CD14-positive monocyte (primary cell): ENCODE measurements at regions not wholly inside any gene's neighbourhood (a gene's known extent, or its start where the extent isn't known, plus 50 kb on each side); places are given as distances from the start of the nearest gene placed in this dataset.

Experiments used
- DNase-seq, 3 donors: peaks; one replicate each; pipeline ENCODE4 v3.0.0-alpha.2; 2011 to 2022
- H2AFZ ChIP-seq: 2 replicates; pipeline ENCODE4 v1.6.0; 2012; ENCODE audit warnings: mild to moderate bottlenecking, low read depth, low read length, inconsistent platforms; ENCODE audit not compliant: insufficient read depth, poor library complexity, severe bottlenecking
- H3K27ac ChIP-seq, 2 donors: 1 replicate in 1 of 2; 2 replicates in 1 of 2; pipeline ENCODE4 v1.5.1; 2012 to 2013; ENCODE audit warnings: low read length in 2 of 2, control low read depth in 1 of 2, inconsistent platforms in 1 of 2, low read depth in 1 of 2, mild to moderate bottlenecking in 1 of 2
- H3K27me3 ChIP-seq, 2 donors: one replicate each; pipeline versions ENCODE4 v1.6.0 to v1.6.1; 2011 to 2013; ENCODE audit warnings: low read length in 2 of 2; ENCODE audit not compliant: control insufficient read depth in 2 of 2, insufficient read depth in 2 of 2
- H3K36me3 ChIP-seq, 2 donors: replicated peaks in 1 of 2; 1 replicate in 1 of 2; 2 replicates in 1 of 2; pipeline versions ENCODE4 v1.5.1 to v1.6.1; 2012 to 2013; ENCODE audit warnings: low read length in 2 of 2, control low read depth in 1 of 2, inconsistent platforms in 1 of 2, mild to moderate bottlenecking in 1 of 2; ENCODE audit not compliant: insufficient read depth in 2 of 2, control insufficient read depth in 1 of 2
- H3K4me1 ChIP-seq, 2 donors: 1 replicate in 1 of 2; 2 replicates in 1 of 2; pipeline versions ENCODE4 v1.5.1 to v1.6.1; 2012 to 2013; ENCODE audit warnings: low read length in 2 of 2, control low read depth in 1 of 2, inconsistent platforms in 1 of 2, mild to moderate bottlenecking in 1 of 2, moderate library complexity in 1 of 2; ENCODE audit not compliant: insufficient read depth in 2 of 2, control insufficient read depth in 1 of 2
- H3K4me2 ChIP-seq: replicated peaks from 2 replicates; pipeline ENCODE3; 2012; ENCODE audit warnings: low read length, moderate library complexity, mild to moderate bottlenecking; ENCODE audit not compliant: poor library complexity, severe bottlenecking; ENCODE audit errors: extremely low read depth
- H3K4me3 ChIP-seq, 3 experiments: fragments of 200-600 bp in 1 of 3; sonication (generic) in 1 of 3; replicated peaks in 1 of 3; 1 replicate in 2 of 3; 2 replicates in 1 of 3; pipeline ENCODE4 v1.5.1; 2011 to 2013; ENCODE audit warnings: low read length in 3 of 3, mild to moderate bottlenecking in 3 of 3, control low read depth in 2 of 3, low read depth in 2 of 3, inconsistent platforms in 1 of 3, moderate library complexity in 1 of 3
- H3K79me2 ChIP-seq: 2 replicates; pipeline ENCODE4 v1.6.0; 2012; ENCODE audit warnings: mild to moderate bottlenecking, control low read depth, inconsistent platforms, low read length, moderate library complexity; ENCODE audit not compliant: insufficient read depth
- H3K9ac ChIP-seq: 2 replicates; pipeline ENCODE4 v1.6.0; 2017; ENCODE audit warnings: low read length, mild to moderate bottlenecking; ENCODE audit not compliant: insufficient read depth, poor library complexity, severe bottlenecking
- H3K9me3 ChIP-seq, 2 donors: replicated peaks in 1 of 2; 1 replicate in 1 of 2; 2 replicates in 1 of 2; pipeline versions ENCODE4 v1.5.1 to v1.6.1; 2012 to 2013; ENCODE audit warnings: low read length in 2 of 2, control low read depth in 1 of 2; ENCODE audit not compliant: control insufficient read depth in 1 of 2, insufficient read depth in 1 of 2
- H4K20me1 ChIP-seq: 2 replicates; pipeline ENCODE4 v1.6.0; 2012; ENCODE audit warnings: mild to moderate bottlenecking, low read length, control low read depth, moderate library complexity; ENCODE audit not compliant: insufficient read depth
- H3K27ac Mint-ChIP-seq, 7 donors: one replicate each; pipeline ENCODE4 v1.8.0; 2020; ENCODE audit warnings: mild to moderate bottlenecking in 7 of 7, mixed read lengths in 7 of 7, moderate library complexity in 6 of 7, inconsistent platforms in 2 of 7
- H3K27me3 Mint-ChIP-seq, 3 donors: one replicate each; pipeline ENCODE4 v1.8.0; 2021 to 2022; ENCODE audit warnings: low read depth in 3 of 3, mild to moderate bottlenecking in 3 of 3, mixed read lengths in 3 of 3, moderate library complexity in 3 of 3, inconsistent platforms in 1 of 3
- H3K36me3 Mint-ChIP-seq, 2 donors: one replicate each; pipeline ENCODE4 v1.8.0; 2020; ENCODE audit warnings: mixed read lengths in 2 of 2, inconsistent platforms in 1 of 2, mild to moderate bottlenecking in 1 of 2
- H3K4me1 Mint-ChIP-seq: one replicate; pipeline ENCODE4 v1.8.0; 2020; ENCODE audit warnings: mild to moderate bottlenecking, mixed read lengths
- H3K4me3 Mint-ChIP-seq, 2 donors: one replicate each; pipeline ENCODE4 v1.8.0; 2020; ENCODE audit warnings: mild to moderate bottlenecking in 2 of 2, mixed read lengths in 2 of 2, moderate library complexity in 1 of 2
- H3K9me3 Mint-ChIP-seq, 7 donors: one replicate each; pipeline ENCODE4 v1.8.0; 2020 to 2022; ENCODE audit warnings: mixed read lengths in 7 of 7, mild to moderate bottlenecking in 6 of 7, moderate library complexity in 6 of 7, inconsistent platforms in 2 of 7
- CTCF ChIP-seq: fragments of 200-600 bp; IDR thresholded peaks from one replicate; pipeline ENCODE4 v1.8.0; 2022; ENCODE audit warnings: antibody characterized with exemption, mild to moderate bottlenecking
- WGBS: methylation state at CpG from one replicate; pipeline ENCODE4 v1.1.5; 2013; ENCODE audit warnings: missing lambda C conversion rate; ENCODE audit not compliant: insufficient coverage; 5-methylcytosine and 5-hydroxymethylcytosine counted together
- intact Hi-C, 2 donors: fragments of 100-400 bp; cut with micrococcal nuclease; formaldehyde crosslinking; loops; one replicate each; pipeline versions ENCODE4 v1.15.0 to v1.15.1; 2023

GRCh38 chr18:66300141-66300540 lies 303.7 kb downstream of the CDH19 start:
- H3K4me3 ChIP-seq = no peak overlapping the region
- H3K9me3 Mint-ChIP-seq = peaks cover 0 to 12% (median 3%) of the 10 kb centered on the region in 7 donors
- H2AFZ ChIP-seq = no peak overlapping the region
- H3K4me1 Mint-ChIP-seq = no peaks in the 10 kb centered on the region
- H3K4me3 Mint-ChIP-seq = no peak overlapping the region
- no peaks in the 10 kb centered on the region for H3K36me3 ChIP-seq
- H3K4me2 ChIP-seq = no peak overlapping the region
- 94% methylated on average over 2 of the region's 5 CpGs for WGBS
- no peak for DNase-seq
- no peaks in the 10 kb centered on the region for H3K27me3 Mint-ChIP-seq
- H3K9me3 ChIP-seq = peaks cover 0 to 4% of the 10 kb centered on the region in 2 donors
- H3K36me3 Mint-ChIP-seq = no peaks in the 10 kb centered on the region
- H3K27ac ChIP-seq = no peak overlapping the region
- no peak overlapping the region for H3K27ac Mint-ChIP-seq
- H3K4me1 ChIP-seq = no peaks in the 10 kb centered on the region
- no peak overlapping the region for H3K9ac ChIP-seq
- H4K20me1 ChIP-seq = no peaks in the 10 kb centered on the region
- intact Hi-C loops = no loop called here
- H3K79me2 ChIP-seq = no peaks in the 10 kb centered on the region
- H3K27me3 ChIP-seq = no peaks in the 10 kb centered on the region
- no peak for TF ChIP-seq CTCF

GRCh38 chr18:66280470-66280869 lies 323.4 kb downstream of the CDH19 start:
- no peak overlapping the region for H3K27ac Mint-ChIP-seq
- no peaks in the 10 kb centered on the region for H3K4me1 ChIP-seq
- intact Hi-C loops = no loop called here

More at GRCh38 chr18:66280470-66280869, 323.4 kb downstream of the CDH19 start:
- Histone ChIP-seq H3K4me2 (no peak overlapping the region), H3K27me3 (no peaks in the 10 kb centered on the region), H3K4me3 (no peak overlapping the region), H3K79me2 (no peaks in the 10 kb centered on the region), H3K9me3 (no peaks in the 10 kb centered on the region), H3K9ac (no peak overlapping the region), H3K27ac (no peak overlapping the region), H4K20me1 (no peaks in the 10 kb centered on the region), H3K36me3 (no peaks in the 10 kb centered on the region), H2AFZ (no peak overlapping the region)
- Mint-ChIP-seq H3K9me3 (peaks cover 0 to 8% (median 0%) of the 10 kb centered on the region in 7 donors), H3K4me1 (no peaks in the 10 kb centered on the region), H3K27me3 (no peaks in the 10 kb centered on the region), H3K4me3 (no peak overlapping the region), H3K36me3 (no peaks in the 10 kb centered on the region)
- no peak for DNase-seq
- TF ChIP-seq CTCF = no peak
- WGBS = no CpG with 5 or more reads among the region's 2 CpGs
